SK-N-SH treated with all-trans-retinoic acid at 6 μM for 48 hours (cell line): ENCODE measurements at regions not wholly inside any gene's neighbourhood (a gene's known extent, or its start where the extent isn't known, plus 50 kb on each side); places are given as distances from the start of the nearest gene placed in this dataset.

Experiments used
- ATAC-seq: fragments of 200-7000 bp; cut with Tn5 transposase; 3 replicates; pipeline ENCODE4 v1.9.1; 2020; ENCODE audit warnings: mild to moderate bottlenecking, moderate library complexity
- ARNTL ChIP-seq: fragments of 450-650 bp; formaldehyde crosslinking; IDR thresholded peaks from 2 replicates; pipeline ENCODE4 v1.5.0; 2020; ENCODE audit warnings: low read depth, mild to moderate bottlenecking, moderate library complexity, borderline replicate concordance
- BACH2 ChIP-seq: fragments of 250-450 bp; sonication (Bioruptor Pico); IDR thresholded peaks from 2 replicates; pipeline ENCODE4 v1.9.0; 2021; ENCODE audit warnings: mild to moderate bottlenecking, borderline replicate concordance
- CSDC2 ChIP-seq: fragments of 250-450 bp; sonication (Bioruptor Pico); IDR thresholded peaks from 2 replicates; pipeline ENCODE4 v1.5.0; 2020; ENCODE audit warnings: mild to moderate bottlenecking, moderate library complexity
- ESRRG ChIP-seq: fragments of 250-450 bp; sonication (Bioruptor Pico); IDR thresholded peaks from 2 replicates; pipeline ENCODE4 v1.6.1; 2021; ENCODE audit warnings: mild to moderate bottlenecking
- GLIS3 ChIP-seq: fragments of 250-450 bp; sonication (Bioruptor Pico); IDR thresholded peaks from 2 replicates; pipeline ENCODE4 v1.5.0; 2020; ENCODE audit warnings: mild to moderate bottlenecking, moderate library complexity
- ISL1 ChIP-seq: fragments of 250-450 bp; sonication (Bioruptor Pico); IDR thresholded peaks from 2 replicates; pipeline ENCODE4 v2.1.2; 2022; ENCODE audit warnings: mild to moderate bottlenecking, moderate library complexity
- OSR1 ChIP-seq: fragments of 250-450 bp; sonication (Bioruptor Pico); IDR thresholded peaks from 2 replicates; pipeline ENCODE4 v1.8.0; 2022; ENCODE audit warnings: moderate library complexity, mild to moderate bottlenecking, inconsistent platforms
- PPARA ChIP-seq: fragments of 250-450 bp; sonication (Bioruptor Pico); IDR thresholded peaks from 2 replicates; pipeline ENCODE4 v1.5.0; 2020; ENCODE audit warnings: mild to moderate bottlenecking, borderline replicate concordance
- SNAI2 ChIP-seq: fragments of 250-450 bp; sonication (Bioruptor Pico); IDR thresholded peaks from 2 replicates; pipeline ENCODE4 v1.5.0; 2020; ENCODE audit warnings: mild to moderate bottlenecking, moderate library complexity
- TCF4 ChIP-seq: fragments of 250-450 bp; sonication (Bioruptor Pico); IDR thresholded peaks from 2 replicates; pipeline ENCODE4 v1.8.0; 2021; ENCODE audit warnings: mild to moderate bottlenecking, moderate library complexity, borderline replicate concordance
- TOX ChIP-seq: fragments of 250-450 bp; sonication (Bioruptor Pico); IDR thresholded peaks from 2 replicates; pipeline ENCODE4 v1.8.0; 2021; ENCODE audit warnings: mild to moderate bottlenecking, moderate library complexity, borderline replicate concordance
- ZC3H10 ChIP-seq: fragments of 250-450 bp; sonication (Bioruptor Pico); IDR thresholded peaks from 2 replicates; pipeline ENCODE4 v1.5.1; 2021; ENCODE audit warnings: mild to moderate bottlenecking, moderate library complexity
- ZFP3 ChIP-seq: fragments of 250-450 bp; sonication (Bioruptor Pico); IDR thresholded peaks from 2 replicates; pipeline ENCODE4 v1.5.0; 2020; ENCODE audit warnings: mild to moderate bottlenecking, moderate library complexity
- ZFP30 ChIP-seq: fragments of 450-650 bp; formaldehyde crosslinking; IDR thresholded peaks from 2 replicates; pipeline ENCODE4 v1.5.0; 2022; ENCODE audit warnings: mild to moderate bottlenecking, moderate library complexity
- ZNF565 ChIP-seq: fragments of 450-650 bp; formaldehyde crosslinking; conservative IDR thresholded peaks from 2 replicates; pipeline ENCODE4 v1.5.0; 2020; ENCODE audit warnings: low read depth, mild to moderate bottlenecking, moderate library complexity
- ZNF70 ChIP-seq: fragments of 450-650 bp; formaldehyde crosslinking; IDR thresholded peaks from 2 replicates; pipeline ENCODE4 v1.5.0; 2020; ENCODE audit warnings: mild to moderate bottlenecking, moderate library complexity
- ZNF8 ChIP-seq: fragments of 450-650 bp; formaldehyde crosslinking; IDR thresholded peaks from 2 replicates; pipeline ENCODE4 v1.5.0; 2020; ENCODE audit warnings: mild to moderate bottlenecking, moderate library complexity
- TF ChIP-seq, protein P1 (sequence below): fragments of 250-450 bp; sonication (Bioruptor Pico); IDR thresholded peaks from 2 replicates; pipeline ENCODE4 v1.5.1; 2021; ENCODE audit warnings: mild to moderate bottlenecking, moderate library complexity
- TF ChIP-seq, protein P2 (sequence below): fragments of 250-450 bp; sonication (Bioruptor Pico); IDR thresholded peaks from 2 replicates; pipeline ENCODE4 v1.5.0; 2020; ENCODE audit warnings: mild to moderate bottlenecking, moderate library complexity
- TF ChIP-seq, protein P3 (sequence below): fragments of 250-450 bp; sonication (Bioruptor Pico); IDR thresholded peaks from 2 replicates; pipeline ENCODE4 v1.5.1; 2020; ENCODE audit warnings: low read depth, mild to moderate bottlenecking, moderate library complexity
- TF ChIP-seq, protein P4 (sequence below): fragments of 250-450 bp; sonication (Bioruptor Pico); IDR thresholded peaks from 2 replicates; pipeline ENCODE4 v1.8.0; 2020; ENCODE audit warnings: mild to moderate bottlenecking, moderate library complexity, borderline replicate concordance

DNA sequence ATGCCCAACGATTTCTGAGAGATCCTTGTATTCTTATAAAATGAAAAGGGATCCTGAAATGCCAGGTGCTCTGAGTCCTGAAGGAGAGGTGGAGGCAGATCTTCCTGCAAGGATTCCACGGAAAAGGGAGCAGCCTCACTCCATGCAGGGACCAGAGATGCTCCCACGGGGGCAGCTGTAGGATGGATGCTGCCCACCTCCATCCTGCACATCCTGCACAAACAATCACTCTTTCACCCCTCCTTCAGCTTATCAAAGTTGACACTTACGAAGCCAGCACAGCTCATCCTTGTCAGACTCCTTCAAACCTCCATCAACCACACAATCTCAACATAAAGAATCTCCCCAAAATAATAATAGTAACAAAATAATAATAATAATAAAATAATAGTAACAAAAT is 119.1 kb downstream of the GGTLC2 start:
- TF ChIP-seq ZC3H10 (CRISPR knock-in tag), result no peak
- no peak for TF ChIP-seq GLIS3
- no peak for TF ChIP-seq ARNTL
- TF ChIP-seq TOX (CRISPR knock-in tag), result no peak
- TF ChIP-seq ESRRG, result no peak
- no peak for TF ChIP-seq TCF4
- TF ChIP-seq, protein P1, sequence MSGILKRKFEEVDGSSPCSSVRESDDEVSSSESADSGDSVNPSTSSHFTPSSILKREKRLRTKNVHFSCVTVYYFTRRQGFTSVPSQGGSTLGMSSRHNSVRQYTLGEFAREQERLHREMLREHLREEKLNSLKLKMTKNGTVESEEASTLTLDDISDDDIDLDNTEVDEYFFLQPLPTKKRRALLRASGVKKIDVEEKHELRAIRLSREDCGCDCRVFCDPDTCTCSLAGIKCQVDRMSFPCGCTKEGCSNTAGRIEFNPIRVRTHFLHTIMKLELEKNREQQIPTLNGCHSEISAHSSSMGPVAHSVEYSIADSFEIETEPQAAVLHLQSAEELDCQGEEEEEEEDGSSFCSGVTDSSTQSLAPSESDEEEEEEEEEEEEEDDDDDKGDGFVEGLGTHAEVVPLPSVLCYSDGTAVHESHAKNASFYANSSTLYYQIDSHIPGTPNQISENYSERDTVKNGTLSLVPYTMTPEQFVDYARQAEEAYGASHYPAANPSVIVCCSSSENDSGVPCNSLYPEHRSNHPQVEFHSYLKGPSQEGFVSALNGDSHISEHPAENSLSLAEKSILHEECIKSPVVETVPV (CRISPR knock-in tag), result no peak
- no peak for TF ChIP-seq ZNF70 (CRISPR knock-in tag)
- no peak for TF ChIP-seq CSDC2
- no peak for TF ChIP-seq ZNF8
- no peak for TF ChIP-seq PPARA
- TF ChIP-seq BACH2 (CRISPR knock-in tag), result no peak
- no peak for TF ChIP-seq ZNF565

DNA sequence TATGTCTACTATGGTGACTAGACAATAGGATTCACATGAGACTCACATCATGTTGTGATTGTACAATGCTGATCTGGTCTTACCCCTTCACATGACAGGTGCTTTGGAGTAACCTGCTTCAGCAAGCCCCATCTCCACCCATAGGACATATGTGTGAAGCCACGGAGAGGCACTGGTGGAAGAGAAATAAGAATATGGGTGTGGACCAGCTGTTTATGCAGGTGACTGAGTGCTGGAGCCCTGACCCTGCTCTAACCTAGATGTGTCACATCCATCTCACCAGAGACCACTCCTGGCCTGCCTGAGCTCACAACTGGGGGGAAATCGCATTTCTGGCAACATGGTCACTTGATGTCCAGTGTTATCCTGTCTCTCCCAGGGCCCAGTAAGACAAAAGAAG is 119.7 kb downstream of the GGTLC2 start:
- ATAC-seq, result no peak

More for the DNA sequence above, 119.1 kb downstream of the GGTLC2 start:
- ATAC-seq, result no peak

More for the DNA sequence above, 119.7 kb downstream of the GGTLC2 start:
- no peak for TF ChIP-seq ARNTL
- TF ChIP-seq, protein P1 (CRISPR knock-in tag), result no peak
- TF ChIP-seq ESRRG, result no peak
- no peak for TF ChIP-seq SNAI2
- TF ChIP-seq, protein P2, sequence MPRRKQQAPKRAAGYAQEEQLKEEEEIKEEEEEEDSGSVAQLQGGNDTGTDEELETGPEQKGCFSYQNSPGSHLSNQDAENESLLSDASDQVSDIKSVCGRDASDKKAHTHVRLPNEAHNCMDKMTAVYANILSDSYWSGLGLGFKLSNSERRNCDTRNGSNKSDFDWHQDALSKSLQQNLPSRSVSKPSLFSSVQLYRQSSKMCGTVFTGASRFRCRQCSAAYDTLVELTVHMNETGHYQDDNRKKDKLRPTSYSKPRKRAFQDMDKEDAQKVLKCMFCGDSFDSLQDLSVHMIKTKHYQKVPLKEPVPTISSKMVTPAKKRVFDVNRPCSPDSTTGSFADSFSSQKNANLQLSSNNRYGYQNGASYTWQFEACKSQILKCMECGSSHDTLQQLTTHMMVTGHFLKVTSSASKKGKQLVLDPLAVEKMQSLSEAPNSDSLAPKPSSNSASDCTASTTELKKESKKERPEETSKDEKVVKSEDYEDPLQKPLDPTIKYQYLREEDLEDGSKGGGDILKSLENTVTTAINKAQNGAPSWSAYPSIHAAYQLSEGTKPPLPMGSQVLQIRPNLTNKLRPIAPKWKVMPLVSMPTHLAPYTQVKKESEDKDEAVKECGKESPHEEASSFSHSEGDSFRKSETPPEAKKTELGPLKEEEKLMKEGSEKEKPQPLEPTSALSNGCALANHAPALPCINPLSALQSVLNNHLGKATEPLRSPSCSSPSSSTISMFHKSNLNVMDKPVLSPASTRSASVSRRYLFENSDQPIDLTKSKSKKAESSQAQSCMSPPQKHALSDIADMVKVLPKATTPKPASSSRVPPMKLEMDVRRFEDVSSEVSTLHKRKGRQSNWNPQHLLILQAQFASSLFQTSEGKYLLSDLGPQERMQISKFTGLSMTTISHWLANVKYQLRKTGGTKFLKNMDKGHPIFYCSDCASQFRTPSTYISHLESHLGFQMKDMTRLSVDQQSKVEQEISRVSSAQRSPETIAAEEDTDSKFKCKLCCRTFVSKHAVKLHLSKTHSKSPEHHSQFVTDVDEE (CRISPR knock-in tag), result no peak
- no peak for TF ChIP-seq GLIS3
- TF ChIP-seq, protein P3, sequence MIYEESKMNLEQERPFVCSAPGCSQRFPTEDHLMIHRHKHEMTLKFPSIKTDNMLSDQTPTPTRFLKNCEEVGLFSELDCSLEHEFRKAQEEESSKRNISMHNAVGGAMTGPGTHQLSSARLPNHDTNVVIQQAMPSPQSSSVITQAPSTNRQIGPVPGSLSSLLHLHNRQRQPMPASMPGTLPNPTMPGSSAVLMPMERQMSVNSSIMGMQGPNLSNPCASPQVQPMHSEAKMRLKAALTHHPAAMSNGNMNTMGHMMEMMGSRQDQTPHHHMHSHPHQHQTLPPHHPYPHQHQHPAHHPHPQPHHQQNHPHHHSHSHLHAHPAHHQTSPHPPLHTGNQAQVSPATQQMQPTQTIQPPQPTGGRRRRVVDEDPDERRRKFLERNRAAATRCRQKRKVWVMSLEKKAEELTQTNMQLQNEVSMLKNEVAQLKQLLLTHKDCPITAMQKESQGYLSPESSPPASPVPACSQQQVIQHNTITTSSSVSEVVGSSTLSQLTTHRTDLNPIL, result no peak
- TF ChIP-seq ISL1 (CRISPR knock-in tag), result no peak
- no peak for TF ChIP-seq OSR1 (CRISPR knock-in tag)
- no peak for TF ChIP-seq ZC3H10 (CRISPR knock-in tag)
- no peak for TF ChIP-seq CSDC2
- no peak for TF ChIP-seq ZNF565
- TF ChIP-seq, protein P4, sequence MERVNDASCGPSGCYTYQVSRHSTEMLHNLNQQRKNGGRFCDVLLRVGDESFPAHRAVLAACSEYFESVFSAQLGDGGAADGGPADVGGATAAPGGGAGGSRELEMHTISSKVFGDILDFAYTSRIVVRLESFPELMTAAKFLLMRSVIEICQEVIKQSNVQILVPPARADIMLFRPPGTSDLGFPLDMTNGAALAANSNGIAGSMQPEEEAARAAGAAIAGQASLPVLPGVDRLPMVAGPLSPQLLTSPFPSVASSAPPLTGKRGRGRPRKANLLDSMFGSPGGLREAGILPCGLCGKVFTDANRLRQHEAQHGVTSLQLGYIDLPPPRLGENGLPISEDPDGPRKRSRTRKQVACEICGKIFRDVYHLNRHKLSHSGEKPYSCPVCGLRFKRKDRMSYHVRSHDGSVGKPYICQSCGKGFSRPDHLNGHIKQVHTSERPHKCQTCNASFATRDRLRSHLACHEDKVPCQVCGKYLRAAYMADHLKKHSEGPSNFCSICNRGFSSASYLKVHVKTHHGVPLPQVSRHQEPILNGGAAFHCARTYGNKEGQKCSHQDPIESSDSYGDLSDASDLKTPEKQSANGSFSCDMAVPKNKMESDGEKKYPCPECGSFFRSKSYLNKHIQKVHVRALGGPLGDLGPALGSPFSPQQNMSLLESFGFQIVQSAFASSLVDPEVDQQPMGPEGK (CRISPR knock-in tag), result no peak
- no peak for TF ChIP-seq BACH2 (CRISPR knock-in tag)
- no peak for TF ChIP-seq ZFP30 (CRISPR knock-in tag)
- TF ChIP-seq ZFP3, result no peak
- TF ChIP-seq, all 23 proteins: peak for 0
